GM21526 (cell line): ENCODE measurements at regions not wholly inside any gene's neighbourhood (a gene's known extent, or its start where the extent isn't known, plus 50 kb on each side); places are given as distances from the start of the nearest gene placed in this dataset.

ENCODE experiments used
- ATAC-seq: cut with Tn5 transposase; IDR thresholded peaks from one replicate; pipeline ENCODE4 v1.9.1; 2021; ENCODE audit warnings: moderate library complexity; ENCODE audit not compliant: unreplicated experiment, low FRiP score

DNA sequence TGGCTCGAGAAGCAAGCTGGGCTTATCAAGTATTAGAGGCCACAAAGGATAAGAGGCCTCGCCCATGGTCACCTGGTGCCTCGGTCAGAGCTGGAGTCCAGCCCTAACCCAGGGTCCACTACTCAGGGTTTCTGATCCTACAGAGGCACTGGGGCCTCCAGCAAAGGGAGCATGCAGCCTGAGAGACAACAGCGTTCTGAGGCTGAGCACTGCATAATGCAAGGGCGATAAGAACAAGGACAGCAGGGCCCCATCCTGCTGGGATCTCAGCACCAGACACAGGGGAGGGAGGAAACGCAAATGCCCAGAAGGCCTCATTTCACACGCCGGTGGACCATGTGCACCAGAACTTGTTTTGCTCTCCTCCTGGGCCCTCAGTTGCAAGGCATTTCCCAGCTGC, 63.0 kb downstream of the C5orf15 start:
- ATAC-seq, result no peak

DNA sequence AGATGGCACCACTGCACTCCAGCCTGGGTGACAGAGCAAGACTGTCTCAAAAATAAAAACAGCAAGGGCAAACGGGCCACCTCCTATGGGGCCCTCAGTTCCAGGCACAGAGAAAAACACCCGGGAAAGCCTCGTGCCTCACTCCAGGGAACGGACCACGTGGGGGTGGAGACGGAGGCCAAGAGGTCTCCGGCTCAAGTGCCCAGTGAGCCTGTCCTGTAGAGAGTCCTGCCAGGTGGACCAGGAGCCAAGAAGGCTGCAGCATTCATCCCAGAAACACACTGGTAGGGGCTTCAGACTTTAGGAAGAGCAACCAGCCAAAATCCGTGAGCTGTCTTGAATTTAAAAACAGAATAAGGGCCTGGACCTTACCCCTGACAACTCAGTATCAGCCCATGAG, 63.8 kb downstream of the C5orf15 start:
- ATAC-seq, result no peak

DNA sequence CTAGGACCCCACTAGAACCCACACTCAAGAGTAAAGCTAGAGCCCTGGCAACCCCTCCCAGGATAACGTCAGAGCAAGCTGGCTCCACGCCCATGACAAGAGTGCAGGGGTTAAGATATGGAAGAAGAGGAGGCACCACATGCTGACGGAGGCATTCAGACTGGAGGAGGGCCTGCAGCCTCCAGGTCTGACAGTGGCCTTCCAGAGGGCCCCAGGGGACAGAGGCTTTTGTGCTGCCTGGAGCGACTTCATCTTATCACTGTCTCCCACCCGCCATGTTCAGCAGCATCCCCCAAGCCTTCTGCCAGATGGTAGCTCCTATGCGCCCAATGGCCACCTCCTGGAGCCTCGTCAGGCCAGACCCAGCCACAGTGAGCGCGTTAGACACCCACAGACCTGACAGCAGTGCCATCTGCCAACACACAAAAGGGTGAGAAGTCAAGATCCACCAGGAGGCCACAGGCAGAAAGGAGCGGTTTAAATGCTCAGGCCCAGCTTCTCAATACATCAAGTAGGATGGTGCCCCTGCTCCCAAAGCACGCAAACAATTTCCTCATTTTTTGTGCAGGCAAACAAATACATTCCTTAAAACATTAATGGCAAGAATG, 65.8 kb downstream of the C5orf15 start:
- ATAC-seq, result no peak

DNA sequence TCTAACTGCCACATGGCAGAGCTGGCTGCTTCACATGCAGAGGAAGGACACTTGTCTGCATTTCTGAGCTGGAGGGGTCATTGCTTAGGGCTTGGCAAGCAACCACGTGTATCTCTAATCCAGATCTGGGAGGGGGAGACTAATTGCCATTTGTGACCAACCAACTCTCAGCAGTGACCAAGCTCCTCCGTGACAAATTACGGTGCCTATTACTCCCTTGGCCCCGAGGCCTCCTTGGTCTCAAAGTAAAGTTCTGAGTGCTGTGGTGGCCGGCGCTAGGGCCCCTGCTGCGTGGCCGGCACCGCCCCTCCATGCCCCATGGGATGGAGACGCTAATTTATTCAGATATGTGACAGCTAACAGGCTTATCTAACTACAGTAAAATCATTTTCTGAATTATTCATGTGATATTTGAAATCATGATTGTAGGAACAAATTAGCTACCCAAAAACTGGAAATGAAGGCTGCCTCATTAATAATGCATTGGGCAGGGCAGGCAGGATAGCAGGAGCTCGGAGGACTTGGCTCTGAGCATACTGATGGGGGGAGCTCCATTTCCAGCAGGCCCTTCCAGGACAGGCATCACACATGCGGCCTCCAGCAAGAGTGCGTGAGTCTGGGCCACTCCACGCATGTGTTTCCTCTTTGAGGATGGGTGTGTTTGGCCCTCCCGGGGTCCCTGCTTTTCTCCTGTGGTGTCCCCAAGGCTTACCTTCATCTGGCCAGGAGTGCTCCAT, 67.7 kb downstream of the C5orf15 start:
- no peak for ATAC-seq

DNA sequence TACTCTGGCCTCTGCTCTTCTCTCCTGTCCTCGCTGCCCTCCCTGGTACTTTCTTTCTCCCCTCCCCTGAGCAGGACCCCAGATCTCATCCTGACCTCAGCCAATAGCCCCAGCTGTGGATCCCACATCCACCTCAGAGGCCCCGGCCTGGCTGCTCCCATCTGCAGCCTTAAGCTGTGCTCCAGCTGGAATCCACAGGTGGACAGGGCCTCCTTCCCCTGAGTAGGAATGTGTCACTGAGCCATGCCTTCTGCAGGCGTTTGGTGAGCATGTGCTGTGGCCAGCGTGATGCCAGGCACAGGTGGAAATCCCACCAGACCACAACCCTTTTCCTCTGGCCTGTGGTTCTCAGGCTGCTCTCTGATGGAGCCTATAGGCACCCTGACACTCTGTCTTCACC, 68.9 kb downstream of the C5orf15 start:
- no peak for ATAC-seq

DNA sequence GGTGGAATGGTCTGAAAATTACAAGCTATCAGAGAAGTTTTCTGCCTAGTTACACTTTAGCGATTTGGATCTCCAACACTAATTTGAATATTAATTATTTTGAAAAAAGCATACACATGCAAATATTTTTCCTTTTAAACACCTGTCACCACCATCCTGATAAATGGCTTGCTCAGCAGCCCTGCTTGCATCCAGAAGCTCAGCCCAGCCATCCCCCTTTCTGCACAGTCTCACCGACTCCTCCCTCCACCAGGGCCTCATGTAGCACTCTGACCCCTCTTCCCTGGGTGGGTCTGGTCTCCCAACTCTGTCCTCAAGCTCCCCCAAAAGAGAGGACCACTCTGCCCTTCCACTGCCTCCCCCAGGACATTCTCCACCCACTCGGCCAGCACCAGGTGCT, 70.0 kb downstream of the C5orf15 start:
- ATAC-seq, result no peak

DNA sequence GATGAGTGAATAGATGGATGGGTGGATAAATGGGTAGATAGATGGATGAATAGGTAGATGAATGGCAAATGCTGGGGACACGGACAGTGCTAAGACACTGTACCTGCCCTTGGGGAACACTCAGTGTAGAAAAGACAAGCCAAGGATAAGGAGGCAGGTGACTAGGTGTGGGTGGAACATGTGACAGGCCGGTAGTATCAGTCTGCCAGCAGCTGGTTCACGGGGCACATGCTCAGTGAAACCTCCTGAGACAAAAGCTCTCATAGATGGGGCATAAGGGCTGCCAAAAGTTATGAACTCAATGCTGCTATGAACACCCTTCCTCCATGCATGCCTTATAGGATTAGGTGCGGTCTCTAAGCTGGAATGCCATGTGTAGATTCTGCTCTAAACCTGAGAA, 71.0 kb downstream of the C5orf15 start:
- ATAC-seq, result no peak

DNA sequence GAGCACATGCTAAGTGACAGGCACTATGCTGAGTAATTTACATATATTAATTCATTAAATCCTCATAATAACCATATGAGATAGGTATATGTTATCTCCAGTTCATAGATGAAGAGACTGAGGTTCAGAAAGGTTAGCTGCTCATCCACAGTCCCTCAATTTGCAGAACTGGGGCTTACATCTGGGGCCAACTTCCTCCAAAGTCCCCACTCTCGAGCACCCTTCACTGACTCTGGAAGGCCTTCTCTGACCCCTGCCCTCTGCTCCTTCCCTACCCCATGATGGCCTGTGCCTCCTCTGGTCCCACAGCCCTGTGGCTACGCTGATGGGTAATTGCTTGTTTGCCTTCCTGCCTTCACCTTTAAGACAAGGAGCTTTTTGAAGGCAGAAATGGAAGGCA, 71.6 kb downstream of the C5orf15 start:
- ATAC-seq, result no peak

DNA sequence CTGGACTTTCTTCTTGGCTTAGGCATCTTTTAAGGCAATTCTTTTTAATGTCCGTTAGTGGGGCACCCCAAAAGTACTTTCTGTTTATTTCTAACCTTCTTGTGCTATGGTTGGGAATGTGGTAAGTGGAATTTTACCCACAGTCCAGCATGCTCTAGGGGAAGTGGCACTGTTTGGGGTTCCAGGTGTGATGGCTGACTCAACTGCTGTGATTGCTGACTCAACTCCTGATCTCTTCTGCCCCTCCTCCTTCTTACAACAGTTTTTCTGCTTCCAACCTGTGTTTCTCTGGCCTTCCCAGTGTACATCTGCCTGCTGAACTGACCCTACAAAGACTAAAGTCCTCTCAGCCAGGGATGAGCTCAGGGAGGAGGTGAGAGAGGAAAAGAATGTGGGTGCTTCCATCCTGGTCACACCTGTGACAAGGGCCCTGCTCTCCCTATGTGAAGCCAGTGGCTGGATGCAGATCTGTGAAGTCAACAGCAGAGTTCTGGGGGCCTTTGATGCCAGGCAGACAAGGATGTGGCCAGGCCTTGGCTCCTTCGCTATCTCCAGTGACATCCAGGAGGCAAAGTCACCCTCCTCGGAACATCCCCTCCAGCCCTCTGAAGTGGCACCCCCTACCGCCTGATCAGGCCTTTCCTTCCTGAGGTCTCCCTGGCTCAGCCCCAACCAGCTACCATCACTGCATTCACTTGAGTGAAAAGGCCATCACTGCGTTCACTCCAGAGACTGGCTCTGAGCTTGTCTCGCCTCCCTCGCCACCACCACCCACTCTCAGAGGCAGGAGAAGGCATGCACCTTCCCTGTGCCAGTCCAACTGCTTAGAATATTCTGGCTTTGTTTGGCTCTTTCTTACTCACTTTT, 72.2 kb downstream of the C5orf15 start:
- ATAC-seq, result no peak

DNA sequence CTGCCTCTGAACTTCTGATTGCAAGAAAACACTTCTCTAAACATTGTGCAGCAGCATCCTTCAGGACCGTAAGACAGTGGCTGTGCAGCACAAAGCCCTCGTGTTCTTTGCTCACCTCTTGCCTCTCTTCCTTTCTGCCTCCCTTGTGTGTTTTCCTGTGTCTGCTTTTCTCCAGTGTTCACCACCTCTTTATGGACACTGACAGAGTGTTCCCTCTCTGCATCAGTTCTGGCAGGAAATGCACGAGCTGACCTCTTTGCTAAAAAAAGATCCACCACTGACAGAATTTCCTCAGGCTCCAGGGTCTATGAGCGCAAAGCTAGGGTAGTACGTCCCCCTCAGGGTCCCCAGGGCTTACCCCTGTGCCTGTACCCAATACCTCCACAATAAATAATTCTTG, 74.3 kb downstream of the C5orf15 start:
- ATAC-seq, result no peak

DNA sequence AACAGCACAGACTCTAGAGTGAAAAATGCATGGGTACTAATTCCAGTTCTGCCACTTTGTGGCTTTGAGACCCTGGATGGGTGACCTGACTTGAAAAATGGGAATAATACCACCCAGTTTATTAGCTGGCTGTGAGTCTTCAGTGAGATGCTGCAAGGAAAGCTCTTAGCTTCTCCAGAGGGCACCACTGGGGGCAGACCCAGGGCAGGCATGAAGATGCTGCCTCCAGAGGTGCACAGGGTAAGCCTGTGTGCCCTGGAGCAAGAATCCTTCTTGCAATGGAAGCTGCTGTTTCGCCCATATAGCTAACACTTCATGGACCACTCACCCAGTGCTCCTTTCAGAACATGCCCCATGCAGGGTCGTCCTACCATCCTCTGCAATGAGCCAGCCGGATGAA, 75.7 kb downstream of the C5orf15 start:
- ATAC-seq, result no peak

DNA sequence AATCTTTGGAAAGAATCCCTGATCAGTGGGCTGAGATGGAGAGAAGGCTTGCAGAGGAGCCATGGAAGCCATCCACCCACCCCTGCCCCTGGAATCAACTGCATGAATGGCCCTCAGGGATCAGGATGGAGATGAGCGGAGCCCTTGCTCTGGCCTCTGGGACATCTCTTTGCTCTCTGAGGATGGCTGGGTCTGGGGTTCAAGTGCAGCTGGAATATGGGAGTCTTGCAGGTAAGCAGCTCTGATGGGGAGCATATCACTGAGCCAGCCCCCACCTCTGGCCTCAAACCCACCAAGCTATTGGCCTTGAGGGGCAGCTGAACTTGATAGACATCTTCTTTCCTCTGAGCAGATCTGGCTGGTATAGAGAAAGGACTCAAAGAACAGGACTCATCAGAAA, 76.1 kb downstream of the C5orf15 start:
- no peak for ATAC-seq

DNA sequence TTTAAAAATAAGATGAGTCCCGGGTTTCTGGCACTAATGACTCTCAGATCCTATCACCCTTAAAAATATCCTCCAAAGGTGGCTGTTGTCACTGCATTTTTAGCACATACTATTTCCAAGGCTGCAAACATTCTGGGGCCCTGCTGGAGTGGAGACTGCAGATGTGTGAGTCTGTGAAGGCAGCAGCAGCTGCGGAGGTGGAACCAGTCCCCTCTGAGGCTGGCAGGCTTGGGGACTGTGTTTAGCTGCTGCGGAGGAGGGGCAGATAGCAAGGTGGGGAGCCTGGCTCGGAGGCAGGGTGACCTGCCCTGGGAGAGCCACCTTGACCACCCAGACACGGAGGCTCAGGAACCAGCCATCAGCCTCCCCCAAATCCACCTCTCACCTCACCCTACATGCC, 77.0 kb downstream of the C5orf15 start:
- ATAC-seq, result no peak

DNA sequence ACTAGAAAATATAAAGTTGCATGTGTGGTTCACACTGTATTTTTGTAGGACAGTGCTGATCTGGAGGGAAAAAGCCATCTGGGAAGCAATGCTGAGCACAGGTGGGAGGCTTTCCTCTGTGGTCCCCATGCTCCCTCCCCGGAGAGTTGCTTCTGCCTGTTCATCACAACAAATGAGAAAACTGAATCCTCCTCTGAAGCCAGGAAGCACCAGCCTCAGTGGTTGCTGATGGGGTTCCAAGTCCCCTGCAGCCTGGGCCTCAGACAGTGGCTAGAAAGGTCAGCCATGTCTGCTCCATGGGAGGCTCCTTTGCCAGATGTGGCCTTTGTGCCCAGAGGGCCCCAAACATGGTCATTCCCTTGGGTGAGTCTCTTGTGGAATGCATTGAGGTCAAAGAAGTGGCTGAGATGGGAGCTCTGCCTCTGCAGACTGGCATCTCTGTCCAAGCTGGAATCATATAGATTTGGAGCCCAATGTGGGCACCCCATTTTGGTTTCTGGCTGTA, 77.6 kb downstream of the C5orf15 start:
- ATAC-seq, result no peak

DNA sequence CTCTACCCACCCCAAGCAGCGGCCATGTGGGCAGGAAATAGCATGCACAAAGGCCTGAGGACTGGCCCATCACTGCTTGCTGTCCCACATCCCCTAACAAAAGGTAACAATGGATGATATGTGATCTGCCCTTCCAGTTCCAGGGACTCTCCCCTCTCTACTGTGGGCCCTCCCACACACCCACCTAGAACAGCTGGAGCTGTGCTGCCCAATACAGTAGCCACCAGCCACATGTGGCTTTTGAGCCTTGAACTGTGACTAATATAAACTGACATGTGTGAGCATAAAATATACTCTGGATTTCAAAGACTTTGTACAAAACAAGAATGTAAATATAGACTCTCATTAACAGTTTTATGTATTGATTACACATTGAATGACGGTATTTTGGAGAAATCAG, 78.1 kb downstream of the C5orf15 start:
- no peak for ATAC-seq

DNA sequence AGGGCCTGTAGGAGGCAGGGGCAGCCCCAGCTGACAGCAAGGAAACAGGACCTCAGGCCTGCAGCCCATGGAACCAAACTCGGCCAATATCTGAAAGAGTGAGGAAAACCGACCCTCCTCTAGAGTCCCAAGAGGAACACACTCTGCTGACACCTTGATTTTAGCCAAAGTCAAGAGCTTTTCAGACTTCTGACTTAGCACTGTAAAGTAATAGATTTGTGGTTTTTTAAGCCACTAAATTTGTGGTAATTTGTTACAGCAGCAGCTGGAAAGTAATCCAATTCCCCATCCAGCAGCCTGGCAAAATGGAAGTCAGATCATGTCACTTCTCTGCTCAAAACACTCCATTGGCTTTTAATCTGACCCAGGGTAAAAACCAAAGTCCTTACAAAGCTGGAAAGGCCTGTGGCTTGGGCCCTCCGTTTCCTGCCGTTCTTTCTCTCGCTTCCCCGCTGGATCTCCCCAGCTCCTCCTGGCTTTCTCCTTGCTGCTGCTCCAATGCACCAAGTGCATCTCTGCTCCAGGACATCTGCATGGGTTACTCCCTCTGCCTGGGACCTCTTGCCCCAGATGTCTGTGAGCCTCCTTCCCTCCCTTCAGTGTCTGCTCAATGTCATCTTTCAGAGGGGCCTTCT, 79.0 kb downstream of the C5orf15 start:
- ATAC-seq, result no peak

DNA sequence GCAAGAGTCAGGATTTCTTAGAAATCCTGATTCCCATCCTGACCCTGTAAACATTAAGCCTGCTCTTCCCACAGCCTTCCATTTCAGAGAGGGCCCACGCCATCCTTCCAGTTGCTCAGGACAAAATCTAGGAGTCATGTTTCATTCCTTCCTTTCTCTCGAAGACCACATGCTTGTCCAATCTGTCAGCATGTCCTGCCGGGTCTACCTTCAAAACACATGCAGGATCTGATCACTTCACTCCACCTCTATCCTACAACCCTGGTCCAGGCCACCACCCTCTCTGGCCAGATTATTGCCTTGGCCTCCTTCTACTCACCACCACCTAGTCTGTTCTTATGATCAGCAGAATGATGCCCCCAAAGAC, 79.8 kb downstream of the C5orf15 start:
- ATAC-seq, result no peak

DNA sequence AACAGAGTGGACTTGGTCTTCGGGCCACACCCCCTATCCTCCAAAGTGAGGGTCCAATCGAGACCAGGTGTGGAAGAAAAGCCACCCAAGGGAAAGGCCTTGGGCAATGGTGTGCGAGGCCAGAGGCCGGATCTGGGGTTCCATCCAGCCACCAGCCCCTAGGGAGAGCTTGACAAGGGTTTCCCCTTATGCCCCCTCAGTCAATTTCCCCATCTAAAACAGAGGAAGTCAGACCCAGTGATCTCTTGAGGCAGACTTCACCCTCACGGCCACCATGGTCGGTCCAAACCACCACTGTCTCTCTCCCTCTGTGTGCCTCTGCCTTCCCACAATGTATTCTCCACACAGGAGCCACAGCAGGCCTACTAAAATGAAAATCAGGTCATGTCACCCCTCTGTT, 82.9 kb downstream of the C5orf15 start:
- no peak for ATAC-seq

DNA sequence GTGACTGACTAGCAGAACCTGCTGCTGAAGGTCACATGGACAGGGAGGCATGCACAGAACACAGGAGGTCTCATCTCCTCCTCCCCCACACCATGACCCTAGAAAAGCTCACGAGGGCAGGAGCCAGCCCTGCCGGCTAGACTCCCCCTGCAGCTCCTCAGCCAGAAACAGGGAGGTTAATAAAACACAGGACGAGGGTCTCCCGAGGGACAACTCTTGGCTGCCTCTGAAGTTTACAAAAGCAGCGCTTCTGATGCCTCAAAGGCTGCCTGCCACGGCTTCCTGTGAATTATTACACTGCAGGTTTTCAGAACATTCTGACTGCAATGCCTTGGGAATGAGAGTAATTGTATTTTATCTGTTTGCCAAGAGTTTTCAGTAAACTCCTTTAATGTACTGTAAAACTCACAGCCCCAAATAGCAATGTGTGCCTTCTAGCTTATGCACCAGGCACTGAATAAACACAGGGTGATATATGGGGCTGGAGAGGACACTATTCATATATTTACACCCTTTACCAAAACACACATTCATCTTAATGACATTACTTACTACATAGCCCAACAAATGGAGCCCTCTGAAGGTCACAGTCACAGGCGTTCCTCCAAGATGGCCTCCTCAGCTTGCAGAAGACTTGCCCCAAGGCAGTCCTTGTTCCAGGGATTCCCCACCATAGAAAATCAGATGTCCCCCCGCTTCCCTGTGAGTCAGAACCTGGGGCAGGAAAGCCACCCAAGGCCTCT, 83.7 kb downstream of the C5orf15 start:
- ATAC-seq, result no peak

DNA sequence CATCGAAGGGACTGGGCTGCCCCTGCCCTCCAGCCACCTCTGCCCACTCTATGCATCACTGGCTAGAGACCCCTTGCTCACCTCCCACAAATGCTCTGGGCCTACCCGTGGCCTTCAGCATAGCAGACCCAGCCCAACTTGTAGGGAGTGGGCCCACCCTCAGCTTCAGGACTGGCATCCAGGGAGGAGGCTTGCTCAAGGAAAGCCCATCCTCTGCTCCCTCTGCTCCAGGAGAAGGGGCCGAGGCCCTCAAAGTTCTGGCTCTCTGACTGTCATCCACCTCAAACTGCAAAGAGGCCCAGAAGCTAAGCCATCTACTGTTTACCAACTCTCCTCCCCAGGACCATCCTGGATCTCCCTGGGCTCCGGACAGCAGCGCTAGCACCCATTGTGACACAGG, 84.5 kb downstream of the C5orf15 start:
- ATAC-seq, result no peak
